IMR-90 (cell line): ENCODE measurements at regions not wholly inside any gene's neighbourhood (a gene's known extent, or its start where the extent isn't known, plus 50 kb on each side); places are given as distances from the start of the nearest gene placed in this dataset.

Experiments
- ATAC-seq: fragments of 200-7000 bp; cut with Tn5 transposase; 2 replicates; pipeline ENCODE4 v1.9.1; 2020; ENCODE audit warnings: low read depth, mild to moderate bottlenecking, moderate library complexity
- BruUV-seq: library from RNA; stranded (reverse); fragments of 400-500 nt; replicated peaks from 2 replicates; lab custom pipeline; 2021; lab: Mats Ljungman, UMichigan
- CTCF ChIA-PET: fragments of 300-600 bp; formaldehyde crosslinking; extraction: SDS; loops from one replicate; lab custom pipeline; 2021; ENCODE audit warnings: antibody characterized with exemption; lab: Yijun Ruan, JAX
- POLR2A ChIA-PET: fragments of 300-600 bp; sonication (Branson Sonifier 250); formaldehyde crosslinking; loops from one replicate; lab custom pipeline; 2022; ENCODE audit warnings: antibody characterized with exemption; ENCODE audit not compliant: unreplicated experiment; lab: Charles Lee
- DNase-seq: peaks from one replicate; pipeline ENCODE4 v3.0.0; 2013
- H2AFZ ChIP-seq: replicated peaks from 2 replicates; pipeline ENCODE3; 2013; ENCODE audit warnings: low read length, mild to moderate bottlenecking; ENCODE audit not compliant: poor library complexity
- H2AK5ac ChIP-seq: 2 replicates; pipeline ENCODE4 v1.6.1; 2013; ENCODE audit warnings: low read depth, low read length, inconsistent platforms
- H2AK9ac ChIP-seq: replicated peaks from 2 replicates; pipeline ENCODE3; 2013; ENCODE audit warnings: mild to moderate bottlenecking, low read depth, low read length, moderate library complexity; ENCODE audit not compliant: poor library complexity
- H2BK120ac ChIP-seq: 2 replicates; pipeline ENCODE4 v1.6.1; 2013; ENCODE audit warnings: low read depth, low read length, inconsistent platforms
- H2BK15ac ChIP-seq: 3 replicates; pipeline ENCODE4 v1.6.1; 2013; ENCODE audit warnings: low read depth, low read length, inconsistent platforms
- H2BK20ac ChIP-seq: 2 replicates; pipeline ENCODE4 v1.6.1; 2013; ENCODE audit warnings: low read depth, mild to moderate bottlenecking, inconsistent platforms, low read length, moderate library complexity
- H2BK5ac ChIP-seq: 2 replicates; pipeline ENCODE4 v1.6.1; 2013; ENCODE audit warnings: mild to moderate bottlenecking, low read depth, low read length, inconsistent platforms; ENCODE audit not compliant: poor library complexity, severe bottlenecking
- H3K14ac ChIP-seq: replicated peaks from 2 replicates; pipeline ENCODE4 v1.6.1; 2013; ENCODE audit warnings: low read depth, low read length, inconsistent platforms
- H3K18ac ChIP-seq: 2 replicates; pipeline ENCODE4 v1.6.1; 2013; ENCODE audit warnings: low read depth, low read length, control low read depth
- H3K23ac ChIP-seq: 2 replicates; pipeline ENCODE4 v1.6.1; 2013; ENCODE audit warnings: low read depth, low read length, inconsistent platforms
- H3K27ac ChIP-seq: 2 replicates; pipeline ENCODE4 v1.5.1; 2013; ENCODE audit warnings: mild to moderate bottlenecking, control low read depth, low read length; ENCODE audit not compliant: insufficient read depth
- H3K27me3 ChIP-seq: 2 replicates; pipeline ENCODE4 v1.6.1; 2013; ENCODE audit warnings: low read length; ENCODE audit not compliant: control insufficient read depth, insufficient read depth
- H3K36me3 ChIP-seq: 2 replicates; pipeline ENCODE4 v1.6.1; 2013; ENCODE audit warnings: low read length, mixed read lengths; ENCODE audit not compliant: control insufficient read depth, insufficient read depth
- H3K4ac ChIP-seq: 2 replicates; pipeline ENCODE4 v1.6.1; 2013; ENCODE audit warnings: low read depth, low read length, inconsistent platforms
- H3K4me1 ChIP-seq: 2 replicates; pipeline ENCODE4 v1.6.1; 2013; ENCODE audit warnings: low read length, mixed read lengths; ENCODE audit not compliant: control insufficient read depth, insufficient read depth
- H3K4me2 ChIP-seq: 2 replicates; pipeline ENCODE4 v1.6.1; 2013; ENCODE audit warnings: low read depth, mild to moderate bottlenecking, control low read depth, low read length, moderate library complexity
- H3K4me3 ChIP-seq: 2 replicates; pipeline ENCODE4 v1.5.1; 2013; ENCODE audit warnings: low read depth, mild to moderate bottlenecking, control low read depth, low read length, moderate library complexity; ENCODE audit not compliant: insufficient read depth
- H3K56ac ChIP-seq: 2 replicates; pipeline ENCODE4 v1.6.1; 2013; ENCODE audit warnings: low read length, inconsistent platforms; ENCODE audit not compliant: insufficient read depth; ENCODE audit errors: extremely low read depth
- H3K79me1 ChIP-seq, 2 experiments: 2 replicates each; pipeline ENCODE4 v1.6.1; 2013; ENCODE audit warnings: low read length in 2 of 2, inconsistent platforms in 1 of 2, low read depth in 1 of 2
- H3K9ac ChIP-seq: 2 replicates; pipeline ENCODE4 v1.6.1; 2013; ENCODE audit warnings: low read depth, low read length, control low read depth
- H3K9me1 ChIP-seq: 2 replicates; pipeline ENCODE4 v1.6.1; 2013; ENCODE audit warnings: low read length, inconsistent platforms; ENCODE audit not compliant: insufficient read depth
- H3K9me3 ChIP-seq: 2 replicates; pipeline ENCODE4 v1.6.1; 2013; ENCODE audit warnings: low read length; ENCODE audit not compliant: control insufficient read depth, insufficient read depth
- H4K20me1 ChIP-seq: 2 replicates; pipeline ENCODE4 v1.6.1; 2013; ENCODE audit warnings: low read length, inconsistent platforms; ENCODE audit not compliant: insufficient read depth
- H4K5ac ChIP-seq: 2 replicates; pipeline ENCODE4 v1.6.1; 2013; ENCODE audit warnings: mild to moderate bottlenecking, low read depth, low read length, control low read depth
- H4K8ac ChIP-seq, 2 experiments: 2 replicates each; pipeline ENCODE4 v1.6.1; 2013; ENCODE audit warnings: low read depth in 2 of 2, low read length in 2 of 2, control low read depth in 1 of 2, inconsistent platforms in 1 of 2
- H4K91ac ChIP-seq: 2 replicates; pipeline ENCODE4 v1.6.1; 2013; ENCODE audit warnings: low read depth, low read length, inconsistent platforms; ENCODE audit not compliant: insufficient read depth
- BHLHE40 ChIP-seq: fragments of 150-350 bp; IDR thresholded peaks from 2 replicates; pipeline ENCODE4 v1.6.1; 2016; ENCODE audit warnings: mild to moderate bottlenecking, low read depth, low read length
- CEBPB ChIP-seq: IDR thresholded peaks from 2 replicates; pipeline ENCODE4 v1.6.1; 2012; ENCODE audit warnings: low read depth, low read length, improper control_type of control experiment
- CHD1 ChIP-seq: IDR thresholded peaks from 2 replicates; pipeline ENCODE4 v1.6.1; 2012; ENCODE audit warnings: low read depth, low read length, improper control_type of control experiment
- FOS ChIP-seq: fragments of 150-350 bp; IDR thresholded peaks from 2 replicates; pipeline ENCODE4 v1.6.1; 2016; ENCODE audit warnings: low read depth, low read length
- MAFK ChIP-seq: IDR thresholded peaks from 2 replicates; pipeline ENCODE4 v1.6.1; 2012; ENCODE audit warnings: low read depth, low read length, improper control_type of control experiment
- MAZ ChIP-seq: IDR thresholded peaks from 2 replicates; pipeline ENCODE4 v1.6.1; 2012; ENCODE audit warnings: low read depth, mild to moderate bottlenecking, low read length, improper control_type of control experiment, moderate library complexity, borderline replicate concordance
- MXI1 ChIP-seq: IDR thresholded peaks from 2 replicates; pipeline ENCODE4 v1.6.1; 2012; ENCODE audit warnings: low read depth, mild to moderate bottlenecking, low read length, moderate library complexity, borderline replicate concordance
- NFE2L2 ChIP-seq: fragments of 150-350 bp; IDR thresholded peaks from 2 replicates; pipeline ENCODE4 v1.6.1; 2016; ENCODE audit warnings: low read depth, mild to moderate bottlenecking, low read length
- POLR2A ChIP-seq: IDR thresholded peaks from 2 replicates; pipeline ENCODE4 v1.6.1; 2012; ENCODE audit warnings: mild to moderate bottlenecking, low read depth, low read length
- RAD21 ChIP-seq: IDR thresholded peaks from 2 replicates; pipeline ENCODE4 v1.6.1; 2012; ENCODE audit warnings: low read length, improper control_type of control experiment
- RCOR1 ChIP-seq: IDR thresholded peaks from 2 replicates; pipeline ENCODE4 v1.6.1; 2012; ENCODE audit warnings: mild to moderate bottlenecking, low read length, improper control_type of control experiment; ENCODE audit not compliant: insufficient replicate concordance
- RFX5 ChIP-seq: IDR thresholded peaks from 2 replicates; pipeline ENCODE4 v1.8.0; 2012; ENCODE audit warnings: low read depth, mild to moderate bottlenecking, low read length, moderate library complexity
- SMC3 ChIP-seq: fragments of 150-350 bp; IDR thresholded peaks from 2 replicates; pipeline ENCODE4 v1.6.1; 2016; ENCODE audit warnings: low read depth, mild to moderate bottlenecking, antibody characterized with exemption, low read length, moderate library complexity
- WGBS, 2 experiments: methylation state at CpG; one replicate each; pipeline versions ENCODE4 v1.1.5 to v1.1.7; 2013; ENCODE audit warnings: missing lambda C conversion rate in 2 of 2; ENCODE audit not compliant: insufficient read length in 1 of 2; ENCODE audit errors: extremely low coverage in 2 of 2; 5-methylcytosine and 5-hydroxymethylcytosine counted together
- dilution Hi-C: fragments of 300-500 bp; cut with HindIII; formaldehyde crosslinking; loops from one replicate; pipeline ENCODE4 v1.14.3; 2018; ENCODE audit warnings: low sequenced_read_pairs; ENCODE audit not compliant: unreplicated experiment
- in situ Hi-C: fragments of 300-500 bp; cut with MboI; formaldehyde crosslinking; loops from 3 replicates; pipeline ENCODE4 v1.14.3; 2019; ENCODE audit warnings: low sequenced_read_pairs, inconsistent platforms, mixed read lengths
- intact Hi-C: fragments of 100-400 bp; cut with micrococcal nuclease; formaldehyde crosslinking; loops from 2 replicates; pipeline ENCODE4 v1.10.0; 2022
- TF ChIP-seq, protein P1 (sequence below): fragments of 150-350 bp; IDR thresholded peaks from 2 replicates; pipeline ENCODE4 v1.6.1; 2017; ENCODE audit warnings: mild to moderate bottlenecking, antibody characterized with exemption, low read length, low read depth
- TF ChIP-seq, protein P2 (sequence below): fragments of 150-350 bp; IDR thresholded peaks from 2 replicates; pipeline ENCODE4 v1.6.1; 2016; ENCODE audit warnings: low read depth, mild to moderate bottlenecking, low read length, moderate library complexity, borderline replicate concordance
- TF ChIP-seq, protein P3 (sequence below): conservative IDR thresholded peaks from 2 replicates; pipeline ENCODE4 v1.5.1; 2012; ENCODE audit warnings: mild to moderate bottlenecking, low read depth, low read length, improper control_type of control experiment

DNA sequence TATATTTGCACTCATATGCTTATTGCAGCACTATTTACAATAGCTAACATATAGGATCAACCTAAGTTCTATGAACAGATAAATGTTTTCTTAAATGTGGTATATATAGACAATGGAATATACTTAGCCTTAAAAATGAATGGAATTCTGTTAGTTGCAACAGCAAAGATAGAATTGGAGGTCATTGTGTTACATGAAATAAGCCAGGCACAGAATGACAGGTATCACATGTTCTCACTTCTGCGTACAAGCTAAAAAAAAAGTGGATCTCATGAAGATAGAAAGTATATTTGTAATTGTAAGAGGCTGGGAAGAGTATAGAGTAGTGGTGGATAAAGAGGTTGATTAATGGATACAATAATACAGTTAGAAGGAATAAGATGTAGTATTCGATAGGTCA lies 255.5 kb upstream of the SETBP1 start:
- Histone ChIP-seq H4K91ac (no peak overlapping the region), H3K23ac (no peak overlapping the region), H2BK15ac (no peak overlapping the region), H4K5ac (no peak overlapping the region), H2BK120ac (no peak overlapping the region), H3K4me2 (no peak overlapping the region), H3K9me1 (no peaks in the 10 kb centered on the region), H3K4me1 (no peaks in the 10 kb centered on the region), H3K27ac (no peak overlapping the region), H3K9ac (no peak overlapping the region), H2BK20ac (no peak overlapping the region), H3K27me3 (no peaks in the 10 kb centered on the region), H3K36me3 (no peaks in the 10 kb centered on the region), H4K20me1 (no peaks in the 10 kb centered on the region), H2AK9ac (no peak overlapping the region), H3K18ac (no peak overlapping the region), H3K79me1 (no peaks in the 10 kb centered on the region), H3K4ac (no peak overlapping the region), H3K14ac (no peak overlapping the region), H2BK5ac (no peak overlapping the region), H3K56ac (no peak overlapping the region), H2AFZ (no peak overlapping the region), H3K4me3 (no peak overlapping the region), H3K9me3 (no peaks in the 10 kb centered on the region), H4K8ac (no peak overlapping the region), H2AK5ac (no peak overlapping the region)
- intact Hi-C loops (no loop called here), in situ Hi-C loops (no loop called here), dilution Hi-C loops (no loop called here)
- ChIA-PET POLR2A (no interaction called here), CTCF (interaction anchor here (0.6 kb wide), 1 partner anchor 178 kb away, joined by 4 read pairs; no protein-coding TSS in a partner anchor)
- TF ChIP-seq RFX5 = no peak
- no peak for TF ChIP-seq RCOR1
- no peak for TF ChIP-seq MAFK
- no peak for TF ChIP-seq POLR2A
- TF ChIP-seq, protein P1, sequence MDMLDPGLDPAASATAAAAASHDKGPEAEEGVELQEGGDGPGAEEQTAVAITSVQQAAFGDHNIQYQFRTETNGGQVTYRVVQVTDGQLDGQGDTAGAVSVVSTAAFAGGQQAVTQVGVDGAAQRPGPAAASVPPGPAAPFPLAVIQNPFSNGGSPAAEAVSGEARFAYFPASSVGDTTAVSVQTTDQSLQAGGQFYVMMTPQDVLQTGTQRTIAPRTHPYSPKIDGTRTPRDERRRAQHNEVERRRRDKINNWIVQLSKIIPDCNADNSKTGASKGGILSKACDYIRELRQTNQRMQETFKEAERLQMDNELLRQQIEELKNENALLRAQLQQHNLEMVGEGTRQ = no peak
- no peak for TF ChIP-seq SMC3
- TF ChIP-seq FOS = no peak
- no peak for TF ChIP-seq RAD21
- TF ChIP-seq BHLHE40 = no peak
- TF ChIP-seq MAZ = no peak
- TF ChIP-seq, protein P2, sequence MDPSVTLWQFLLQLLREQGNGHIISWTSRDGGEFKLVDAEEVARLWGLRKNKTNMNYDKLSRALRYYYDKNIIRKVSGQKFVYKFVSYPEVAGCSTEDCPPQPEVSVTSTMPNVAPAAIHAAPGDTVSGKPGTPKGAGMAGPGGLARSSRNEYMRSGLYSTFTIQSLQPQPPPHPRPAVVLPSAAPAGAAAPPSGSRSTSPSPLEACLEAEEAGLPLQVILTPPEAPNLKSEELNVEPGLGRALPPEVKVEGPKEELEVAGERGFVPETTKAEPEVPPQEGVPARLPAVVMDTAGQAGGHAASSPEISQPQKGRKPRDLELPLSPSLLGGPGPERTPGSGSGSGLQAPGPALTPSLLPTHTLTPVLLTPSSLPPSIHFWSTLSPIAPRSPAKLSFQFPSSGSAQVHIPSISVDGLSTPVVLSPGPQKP = no peak
- TF ChIP-seq CEBPB = no peak
- no peak for TF ChIP-seq NFE2L2
- TF ChIP-seq MXI1 = no peak
- no peak for TF ChIP-seq CHD1
- TF ChIP-seq, protein P3, sequence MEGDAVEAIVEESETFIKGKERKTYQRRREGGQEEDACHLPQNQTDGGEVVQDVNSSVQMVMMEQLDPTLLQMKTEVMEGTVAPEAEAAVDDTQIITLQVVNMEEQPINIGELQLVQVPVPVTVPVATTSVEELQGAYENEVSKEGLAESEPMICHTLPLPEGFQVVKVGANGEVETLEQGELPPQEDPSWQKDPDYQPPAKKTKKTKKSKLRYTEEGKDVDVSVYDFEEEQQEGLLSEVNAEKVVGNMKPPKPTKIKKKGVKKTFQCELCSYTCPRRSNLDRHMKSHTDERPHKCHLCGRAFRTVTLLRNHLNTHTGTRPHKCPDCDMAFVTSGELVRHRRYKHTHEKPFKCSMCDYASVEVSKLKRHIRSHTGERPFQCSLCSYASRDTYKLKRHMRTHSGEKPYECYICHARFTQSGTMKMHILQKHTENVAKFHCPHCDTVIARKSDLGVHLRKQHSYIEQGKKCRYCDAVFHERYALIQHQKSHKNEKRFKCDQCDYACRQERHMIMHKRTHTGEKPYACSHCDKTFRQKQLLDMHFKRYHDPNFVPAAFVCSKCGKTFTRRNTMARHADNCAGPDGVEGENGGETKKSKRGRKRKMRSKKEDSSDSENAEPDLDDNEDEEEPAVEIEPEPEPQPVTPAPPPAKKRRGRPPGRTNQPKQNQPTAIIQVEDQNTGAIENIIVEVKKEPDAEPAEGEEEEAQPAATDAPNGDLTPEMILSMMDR = no peak
- WGBS, 2 experiments = 43% methylated on average over 1 of the region's 2 CpGs; no CpG with 5 or more reads in 1 of the 2 experiments
- DNase-seq (no peak), ATAC-seq (no peak)
- BruUV-seq = no TSS peak
